Left hindlimb (tissue), 1 donor: ENCODE measurements at regions not wholly inside any gene's neighbourhood (a gene's known extent, or its start where the extent isn't known, plus 50 kb on each side); places are given as distances from the start of the nearest gene placed in this dataset.
"Not testable (repeated sequence)": the region's sequence is repeated elsewhere in the genome, so short reads cannot be mapped to it uniquely, and the experiment has no call there.

ENCODE experiments used
- DNase-seq: peaks from one replicate; pipeline ENCODE4 v3.0.0-alpha.2; 2018

DNA sequence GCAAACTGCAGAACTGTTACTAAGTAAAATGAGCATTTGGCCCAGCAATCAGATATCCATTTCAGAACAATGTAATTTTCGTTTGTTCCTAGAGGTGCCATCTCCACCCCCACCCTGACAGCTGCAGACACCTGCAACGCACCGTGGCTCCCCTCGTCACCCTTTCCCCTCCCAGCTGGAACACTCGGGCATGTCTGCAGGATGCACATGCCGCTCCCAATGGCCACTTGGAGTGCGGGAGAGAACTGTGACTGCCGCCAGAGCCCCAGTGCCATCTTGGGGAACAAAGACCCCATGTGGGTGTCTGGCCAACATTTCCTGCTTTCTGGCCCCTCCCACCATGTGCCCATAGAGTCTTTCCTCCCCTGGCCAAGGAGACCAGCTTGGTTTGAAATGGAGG, 436.2 kb downstream of the PCDH10 start:
- DNase-seq = no peak

DNA sequence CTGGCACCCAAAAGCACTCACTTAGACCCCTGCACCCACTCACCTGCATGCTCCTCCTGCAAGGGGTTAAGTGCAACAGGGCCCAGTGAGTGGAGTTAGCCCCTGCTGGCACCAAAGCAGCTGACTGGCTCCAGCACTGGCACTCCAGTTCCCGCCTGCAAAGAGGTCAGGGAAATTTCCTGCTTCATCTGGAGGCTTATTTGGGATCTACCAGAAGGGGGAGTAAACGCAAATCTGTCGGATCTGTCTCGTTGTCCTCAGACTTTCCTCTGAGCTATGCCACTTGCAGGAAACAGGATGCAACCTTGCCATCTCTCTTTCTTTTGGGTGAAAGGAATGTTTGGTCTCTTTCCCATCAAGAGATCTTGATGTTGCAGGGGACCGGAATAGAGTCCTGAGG, 435.6 kb downstream of the PCDH10 start:
- DNase-seq = no peak

DNA sequence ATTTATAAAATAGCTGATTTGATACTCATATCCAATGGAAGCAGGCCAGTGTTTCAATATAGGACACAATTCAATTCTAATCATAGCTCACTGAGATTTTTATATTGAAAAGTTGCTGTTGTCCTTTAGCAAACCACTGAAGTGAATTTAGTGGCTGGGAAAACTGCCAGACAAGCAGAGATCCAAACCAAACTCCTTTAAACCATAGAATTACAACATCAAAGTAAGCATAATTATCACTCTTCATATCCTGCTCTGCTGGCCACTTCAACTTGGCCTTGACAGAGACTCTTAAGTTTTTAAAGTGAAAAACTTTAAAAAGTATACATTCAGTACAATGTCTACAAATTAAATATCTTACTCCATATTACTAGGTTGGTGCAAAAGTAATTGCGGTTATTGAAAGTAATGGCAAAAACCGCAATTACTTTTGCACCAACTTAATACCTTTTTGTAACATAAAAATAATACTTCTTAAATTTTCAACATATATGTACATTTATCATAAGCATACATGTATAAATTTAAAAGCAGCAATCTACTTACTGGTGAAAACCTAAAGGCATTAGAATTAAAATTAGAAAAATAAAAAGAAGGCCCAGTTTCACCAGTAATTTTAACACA, 433.0 kb downstream of the PCDH10 start:
- no peak for DNase-seq

DNA sequence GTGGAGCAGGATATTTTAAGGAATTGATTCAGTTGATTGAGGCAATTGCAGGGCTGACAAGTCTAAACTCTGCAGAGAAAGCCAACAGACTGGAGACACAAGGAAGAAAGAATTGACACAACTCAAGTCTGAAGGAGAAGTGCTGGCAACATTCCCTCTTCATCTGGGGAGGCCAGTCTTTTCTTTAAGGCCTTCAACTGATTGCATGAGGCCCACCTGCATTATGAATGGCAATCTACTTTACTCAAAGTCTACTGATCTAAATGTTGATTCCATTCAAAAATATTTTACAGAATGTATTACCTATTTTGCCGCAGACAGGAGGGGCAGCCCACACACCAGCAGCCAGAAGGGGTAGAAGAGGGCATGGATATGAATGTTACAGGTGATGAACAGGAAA, 425.2 kb downstream of the PCDH10 start:
- DNase-seq = no peak

DNA sequence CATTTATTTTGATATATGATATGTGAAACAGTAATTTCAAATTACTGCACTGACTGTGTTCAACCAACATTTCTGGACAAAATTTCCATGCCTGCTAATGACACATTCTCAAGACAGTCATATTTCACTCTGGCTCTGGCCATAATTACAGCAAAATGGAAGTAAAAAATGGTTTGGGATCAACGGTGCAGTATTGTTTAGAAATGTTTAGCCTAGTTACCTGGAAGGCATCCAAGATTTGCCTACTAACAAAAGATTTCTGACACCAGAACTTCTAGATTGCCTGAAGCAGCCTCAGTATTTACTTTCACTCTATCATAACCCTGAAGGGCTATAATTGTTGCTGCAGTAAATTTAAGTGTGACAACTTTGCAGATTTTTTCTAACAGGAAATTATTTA, 416.3 kb downstream of the PCDH10 start:
- DNase-seq = no peak

DNA sequence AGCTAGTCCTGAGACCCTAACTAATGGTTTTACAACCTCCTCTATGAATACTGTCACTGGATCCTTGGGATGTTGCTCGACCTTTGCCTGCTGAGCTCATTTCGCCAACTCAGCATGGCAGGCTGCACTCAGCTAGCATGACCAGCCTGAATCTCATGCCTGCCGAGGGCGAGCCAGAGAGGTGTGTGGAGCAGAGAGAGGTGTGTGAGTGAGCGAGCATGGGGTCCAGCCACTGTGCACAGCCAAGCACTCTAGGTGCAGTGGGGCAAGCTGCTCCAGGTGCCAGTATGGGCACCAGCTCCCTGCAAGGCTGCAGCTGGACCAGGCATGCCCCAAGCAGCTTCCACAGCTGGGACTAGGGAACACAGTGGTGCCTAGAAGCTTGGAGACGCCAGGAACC, 410.9 kb downstream of the PCDH10 start:
- DNase-seq = no peak

DNA sequence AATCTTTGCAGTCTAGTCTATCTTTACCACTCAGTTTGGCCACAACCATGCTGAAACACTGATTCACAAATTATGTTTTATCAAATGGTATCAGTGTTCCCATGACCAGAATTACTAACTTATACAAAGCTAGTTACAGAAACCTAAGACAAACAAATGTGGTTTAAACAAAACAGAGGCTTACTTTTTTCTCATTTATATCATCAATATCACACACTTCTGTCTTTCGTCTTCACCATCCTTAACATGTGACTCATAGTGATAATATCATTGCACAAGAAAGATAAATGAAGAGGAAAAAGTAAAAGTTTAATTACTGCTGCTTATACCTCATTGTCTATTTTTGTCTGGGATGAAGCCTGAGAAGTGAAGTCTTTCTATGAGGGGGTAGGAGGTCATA, 406.6 kb downstream of the PCDH10 start:
- DNase-seq = no peak

DNA sequence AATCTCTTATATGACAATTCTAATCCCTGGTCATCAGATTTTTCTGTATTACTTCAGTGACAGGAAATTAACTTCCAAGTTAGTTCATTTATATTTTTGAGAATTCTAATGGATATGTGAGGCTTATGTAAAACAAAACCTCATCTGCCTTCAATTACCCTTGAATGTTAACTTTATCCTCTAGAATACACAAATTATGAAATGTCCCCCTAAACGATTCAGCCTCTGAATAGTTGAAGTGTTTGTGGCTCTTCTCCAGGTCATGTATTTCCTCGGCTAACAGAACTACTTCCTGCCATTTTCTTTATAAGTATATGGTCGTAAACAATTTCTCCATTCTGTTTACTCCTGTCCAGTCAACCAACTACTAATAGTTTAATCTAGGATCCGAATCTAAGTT, 401.3 kb downstream of the PCDH10 start:
- no peak for DNase-seq

DNA sequence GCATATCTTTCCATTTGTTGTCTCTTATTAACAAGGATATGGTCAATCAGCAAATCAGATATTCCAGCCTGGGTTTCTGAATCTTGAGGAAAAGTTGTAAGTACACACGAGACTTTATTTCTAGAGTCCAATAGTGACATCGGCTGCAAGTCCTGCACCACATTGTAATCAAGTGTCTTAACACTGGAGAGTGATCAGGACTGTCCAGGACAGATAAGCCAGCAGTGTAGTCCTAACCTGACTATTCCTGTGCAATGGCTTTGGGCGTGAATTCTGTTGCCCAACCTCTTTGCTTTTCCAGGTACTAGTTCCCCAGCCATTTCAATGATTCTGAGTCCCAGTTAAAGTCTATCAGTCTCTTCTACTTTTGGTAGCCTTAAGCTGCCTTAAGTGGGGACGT, 395.0 kb downstream of the PCDH10 start:
- no peak for DNase-seq

DNA sequence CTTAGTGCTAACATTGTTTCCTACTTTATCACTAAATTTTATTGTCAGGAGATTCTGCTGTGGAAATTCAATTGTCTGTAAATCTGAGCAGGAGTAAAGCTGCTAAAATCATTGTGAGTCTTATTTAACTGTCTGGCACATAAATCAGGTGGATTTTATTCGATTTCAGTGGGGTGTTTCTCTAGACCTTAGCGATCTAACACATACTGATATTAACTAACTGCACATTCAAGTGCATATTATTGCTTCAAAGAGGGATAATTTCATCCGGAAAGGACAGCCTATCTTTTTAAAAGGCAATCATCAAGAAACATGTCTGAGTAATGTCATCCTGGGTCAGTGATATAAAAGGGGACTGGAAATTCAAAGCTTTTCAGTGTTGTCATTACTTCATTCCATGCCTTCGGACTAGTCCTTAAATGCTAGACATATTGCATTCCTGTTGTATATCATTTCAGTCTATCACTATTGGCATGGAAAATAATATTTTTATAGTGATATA, 388.7 kb downstream of the PCDH10 start:
- DNase-seq = no peak

DNA sequence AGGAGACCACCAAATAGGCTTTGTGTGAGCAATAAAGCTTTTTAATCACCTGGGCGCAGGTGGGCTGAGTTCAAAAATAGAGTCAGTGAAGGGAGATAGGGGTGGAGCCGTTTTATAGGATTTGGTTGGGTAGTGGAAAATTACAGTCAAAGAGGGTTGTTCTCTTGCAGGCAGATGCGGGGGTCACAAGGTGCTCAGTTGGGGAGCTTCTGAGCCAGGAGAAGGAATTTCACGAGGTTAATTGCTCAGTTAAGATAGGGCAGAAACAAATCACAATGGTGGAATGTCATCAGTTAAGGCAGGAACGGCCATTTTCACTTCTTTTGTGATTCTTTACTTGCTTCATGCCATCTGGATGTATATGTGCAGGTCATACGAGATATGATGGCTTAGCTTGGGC, 385.1 kb downstream of the PCDH10 start:
- not testable (repeated sequence) for DNase-seq

DNA sequence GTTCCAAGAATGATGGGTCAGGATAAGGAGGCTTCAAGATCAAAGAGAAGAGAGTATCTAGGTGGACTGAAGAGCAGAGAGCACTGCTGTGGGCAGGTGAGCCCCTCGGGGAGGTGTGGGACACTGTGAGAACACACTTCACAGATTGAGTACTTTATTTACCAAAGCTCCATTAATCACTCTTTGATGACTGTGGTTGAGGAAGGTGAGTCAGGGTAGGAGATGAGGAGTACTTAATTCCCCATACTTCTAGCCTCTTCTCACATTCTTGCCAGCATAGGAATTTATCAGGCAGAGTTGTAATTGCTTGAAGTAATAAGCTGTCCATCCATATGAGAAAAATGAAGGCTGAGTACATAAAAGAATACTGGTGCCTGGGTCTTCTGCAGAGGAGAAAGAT, 375.3 kb downstream of the PCDH10 start:
- DNase-seq = no peak

DNA sequence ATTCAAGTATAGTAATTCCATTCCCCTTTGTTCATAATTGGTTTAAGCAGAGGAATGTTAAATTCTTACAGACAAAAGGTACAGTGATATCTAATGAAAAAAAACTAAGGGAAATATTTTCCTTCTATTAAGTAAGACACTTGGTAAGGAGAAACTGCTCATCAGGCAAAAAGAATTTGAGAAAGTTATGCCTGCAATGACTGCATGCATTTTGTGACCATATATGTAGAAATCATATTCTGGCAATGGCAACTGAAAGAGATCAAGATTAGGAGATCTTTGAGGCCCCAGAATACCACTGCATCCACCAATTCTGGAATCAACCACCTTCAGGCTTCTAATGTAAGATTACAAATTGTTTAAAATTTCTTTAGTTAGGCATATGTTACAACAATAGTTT, 364.8 kb downstream of the PCDH10 start:
- DNase-seq = no peak

DNA sequence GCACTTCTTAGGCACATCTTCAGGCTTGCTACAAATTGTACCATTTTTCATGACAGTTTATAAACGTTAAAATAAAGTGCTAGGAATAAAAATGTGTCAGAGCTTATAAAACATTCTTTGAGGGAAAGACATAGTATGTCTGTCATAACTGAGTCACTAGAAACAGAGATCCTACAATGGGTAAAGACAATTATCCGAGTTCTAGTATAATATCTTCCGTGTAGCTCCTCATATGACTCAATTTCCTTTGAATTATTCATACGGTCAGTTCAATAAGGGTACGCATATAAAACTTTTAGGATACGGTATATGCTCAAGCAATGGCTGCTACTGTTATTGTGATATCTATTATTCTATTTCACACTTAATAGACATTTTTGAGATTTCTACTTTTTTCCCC, 349.1 kb downstream of the PCDH10 start:
- DNase-seq = no peak

DNA sequence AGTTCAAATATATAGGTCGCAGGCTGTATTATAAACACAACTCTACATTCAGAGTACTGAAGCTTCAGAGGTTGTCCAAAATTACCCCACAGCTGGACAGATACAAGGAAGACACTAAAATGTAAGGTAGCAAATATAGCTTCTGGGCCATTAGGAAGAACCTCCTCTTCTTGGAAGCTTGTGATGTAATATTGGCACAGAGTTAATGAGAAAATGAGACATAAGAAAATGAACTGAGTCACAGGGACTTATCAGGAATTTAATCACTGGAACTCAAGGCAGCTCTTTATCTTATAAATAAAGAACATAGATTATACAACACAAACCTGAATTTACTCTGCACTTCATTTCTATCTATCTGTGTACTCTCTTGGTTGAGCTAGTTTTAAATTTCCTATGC, 344.7 kb downstream of the PCDH10 start:
- no peak for DNase-seq

DNA sequence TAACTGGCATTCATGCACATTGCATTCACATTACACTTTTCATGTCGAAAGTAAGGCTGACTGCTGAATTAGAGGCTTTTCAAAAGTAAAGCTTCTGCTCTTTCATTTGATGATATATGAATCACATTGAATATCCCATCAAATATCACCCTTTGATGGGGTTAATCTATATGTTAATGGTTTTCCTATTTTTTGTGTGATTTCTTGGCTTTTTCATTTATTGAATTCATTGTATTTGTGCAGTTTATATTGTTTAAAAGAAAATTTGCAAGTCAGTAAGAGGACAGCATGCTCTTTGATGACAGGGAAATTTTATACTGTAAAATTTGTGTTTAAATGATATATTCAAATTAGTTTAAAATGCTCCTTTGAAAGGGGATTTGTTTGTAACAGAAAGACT, 344.1 kb downstream of the PCDH10 start:
- no peak for DNase-seq

DNA sequence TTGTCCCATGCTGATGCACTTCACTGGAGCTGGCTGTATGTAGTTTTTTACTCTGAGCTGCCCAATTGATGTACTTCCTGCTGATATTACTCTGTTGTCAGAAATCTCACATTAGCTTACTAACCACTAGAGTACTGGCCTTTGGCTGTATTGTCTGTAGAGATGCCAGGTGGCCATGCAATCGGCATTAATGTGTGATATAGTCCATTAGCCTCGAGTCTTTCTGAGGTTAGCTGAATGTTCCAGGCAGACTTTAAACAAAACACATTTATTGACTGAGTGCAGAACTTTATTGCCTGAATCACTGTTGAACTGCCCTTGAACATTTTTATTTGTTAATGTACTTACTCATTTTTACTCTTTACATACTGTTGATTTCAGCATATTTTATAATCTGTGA, 335.2 kb downstream of the PCDH10 start:
- DNase-seq = no peak

DNA sequence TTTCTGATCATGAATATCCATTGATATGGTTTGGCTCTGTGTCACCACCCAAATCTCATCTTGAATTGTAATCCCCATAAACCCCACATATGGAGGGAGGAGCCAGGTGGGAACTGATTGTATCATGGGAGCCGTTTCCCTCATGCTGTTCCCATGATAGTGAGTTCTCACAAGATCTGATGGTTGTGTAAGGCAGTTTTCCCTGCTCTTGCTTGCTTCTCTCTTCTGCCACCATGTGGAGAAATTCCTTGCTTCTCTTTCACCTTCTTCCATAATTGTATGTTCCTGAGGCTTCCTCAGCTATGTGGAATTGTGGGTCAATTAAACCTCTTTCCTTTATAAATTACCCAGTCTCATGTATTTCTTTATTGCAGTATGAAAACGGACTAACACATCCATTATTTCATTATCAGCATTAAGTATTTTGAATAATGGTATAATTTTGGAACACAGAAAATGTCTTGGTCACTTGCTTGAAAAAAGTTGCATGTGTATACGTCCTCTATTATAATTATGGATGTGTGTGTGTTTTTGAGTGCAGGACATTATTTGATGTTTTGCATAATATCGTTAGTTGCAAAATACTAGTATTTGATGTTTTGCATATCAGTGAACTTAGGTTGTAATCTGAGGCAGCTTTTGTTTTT, 334.6 kb downstream of the PCDH10 start:
- DNase-seq = no peak

DNA sequence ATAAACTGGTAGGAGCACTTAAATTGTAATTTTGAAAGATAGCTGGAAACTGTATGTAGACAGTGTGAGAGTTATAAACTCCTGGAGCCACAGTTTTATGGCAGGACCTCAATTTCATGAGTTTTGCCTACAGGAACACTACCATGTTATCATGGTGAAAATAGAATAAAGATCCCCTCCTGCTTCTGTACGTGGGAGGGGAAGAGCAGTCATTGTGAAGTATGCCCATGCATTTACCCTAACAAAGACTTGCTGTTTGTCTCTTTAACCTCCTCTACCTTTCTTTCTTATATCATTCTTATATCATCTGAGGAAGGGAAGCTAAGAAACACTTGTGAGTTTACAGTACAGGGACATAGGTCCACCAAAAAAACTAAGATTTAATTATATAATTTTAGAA, 327.0 kb downstream of the PCDH10 start:
- no peak for DNase-seq

DNA sequence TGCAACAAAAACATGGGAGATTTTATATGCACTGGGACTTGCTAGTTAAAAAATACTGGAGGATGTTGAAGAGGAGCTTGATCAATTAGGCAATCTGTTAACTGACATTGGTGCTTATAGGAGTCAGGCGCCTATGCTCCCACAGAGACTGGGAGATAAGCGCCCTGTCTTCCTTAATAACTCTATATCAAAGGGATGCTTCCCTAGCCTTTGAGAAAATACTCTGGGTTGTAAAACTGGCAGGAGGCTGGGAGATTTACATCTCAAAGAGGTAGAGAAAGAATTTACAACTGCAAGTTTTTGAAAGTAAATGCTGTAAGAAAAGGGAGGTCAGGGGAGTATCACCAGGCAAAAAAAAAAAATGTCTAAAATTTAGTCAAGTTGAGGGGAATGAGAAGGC, 325.4 kb downstream of the PCDH10 start:
- DNase-seq = no peak

DNA sequence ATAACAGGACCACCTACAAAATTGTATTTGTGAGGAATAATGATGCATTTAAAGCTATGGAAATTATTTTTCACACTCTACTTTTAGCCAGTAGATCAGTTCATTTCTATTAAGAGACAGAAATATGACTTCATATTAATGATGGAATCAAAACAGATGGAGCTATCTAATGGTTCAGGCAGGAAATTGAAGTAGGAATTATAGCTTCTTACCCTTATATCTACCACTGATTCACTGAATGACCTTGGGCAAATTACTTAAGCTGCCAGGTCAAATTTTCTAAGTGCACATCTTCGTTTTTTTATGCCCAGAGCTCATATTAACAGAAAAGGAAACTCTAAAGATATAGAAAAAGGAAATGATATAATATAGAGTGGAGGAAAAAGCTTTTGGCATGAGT, 323.1 kb downstream of the PCDH10 start:
- DNase-seq = no peak

DNA sequence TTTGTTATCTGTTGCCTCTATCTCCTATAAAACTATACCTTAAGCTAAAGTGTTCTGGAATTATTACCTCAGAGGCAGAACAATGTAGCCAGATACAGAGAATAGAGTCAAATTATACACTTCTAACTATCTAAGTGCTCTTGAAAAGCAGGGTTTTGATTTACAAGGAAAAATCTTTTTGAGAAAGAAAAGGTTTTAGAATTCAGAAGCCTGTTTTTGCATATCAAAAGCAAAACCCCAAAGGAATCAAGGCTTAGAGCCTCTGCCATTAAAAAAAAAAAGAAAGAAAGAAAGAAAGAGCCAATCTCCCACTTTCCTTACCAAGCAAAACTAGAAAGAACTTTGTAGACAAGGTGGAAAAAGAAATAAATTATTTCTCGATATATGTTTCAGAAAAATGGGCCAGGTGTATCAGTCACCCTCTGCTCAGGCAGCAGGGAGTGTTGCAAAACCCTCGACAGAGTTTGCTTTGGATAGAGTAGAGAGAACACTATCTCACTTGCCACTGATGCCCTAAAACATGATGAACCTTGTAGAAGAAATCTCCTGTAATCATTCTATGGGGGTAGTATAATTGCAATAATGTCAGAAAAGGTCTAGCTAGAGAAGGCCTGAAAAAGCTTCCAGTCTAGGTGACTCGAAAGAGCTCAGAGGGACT, 318.3 kb downstream of the PCDH10 start:
- DNase-seq = no peak

DNA sequence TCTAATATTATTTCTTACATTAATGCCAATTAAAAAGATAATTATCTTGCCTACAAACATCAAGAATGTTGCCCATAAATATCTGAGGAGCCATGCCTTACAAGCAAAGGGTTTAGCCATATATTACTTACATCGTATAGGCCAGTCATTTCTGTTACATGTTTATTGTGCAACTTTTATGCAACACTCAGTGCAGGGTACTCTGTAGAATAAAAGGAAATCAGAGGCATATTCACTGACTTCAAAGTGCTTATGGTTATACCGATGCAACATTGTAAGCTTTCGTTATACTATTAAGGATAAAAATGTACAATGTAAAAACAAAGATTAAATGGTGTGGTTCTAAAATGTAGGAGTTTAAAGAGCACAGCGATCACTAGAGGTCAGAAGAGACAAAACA, 315.9 kb downstream of the PCDH10 start:
- no peak for DNase-seq

DNA sequence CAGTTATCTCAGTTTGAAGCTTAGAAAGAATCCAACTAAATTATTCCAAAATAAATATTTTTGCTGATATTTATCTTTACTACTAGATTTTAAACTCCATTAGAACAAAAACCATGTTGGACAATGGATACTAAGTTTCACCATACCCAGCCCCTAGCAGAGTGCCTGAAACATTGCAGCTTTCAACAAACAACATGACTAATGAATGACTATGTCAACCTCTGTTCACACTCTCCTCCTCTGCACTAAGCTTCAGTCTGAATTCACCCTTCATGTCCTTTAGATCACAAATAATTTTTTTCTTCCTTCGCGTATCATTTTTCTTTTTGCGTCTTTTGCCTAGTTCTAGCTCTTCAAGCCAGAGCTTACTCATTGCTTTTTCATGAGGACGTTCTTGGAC, 315.2 kb downstream of the PCDH10 start:
- DNase-seq = no peak

DNA sequence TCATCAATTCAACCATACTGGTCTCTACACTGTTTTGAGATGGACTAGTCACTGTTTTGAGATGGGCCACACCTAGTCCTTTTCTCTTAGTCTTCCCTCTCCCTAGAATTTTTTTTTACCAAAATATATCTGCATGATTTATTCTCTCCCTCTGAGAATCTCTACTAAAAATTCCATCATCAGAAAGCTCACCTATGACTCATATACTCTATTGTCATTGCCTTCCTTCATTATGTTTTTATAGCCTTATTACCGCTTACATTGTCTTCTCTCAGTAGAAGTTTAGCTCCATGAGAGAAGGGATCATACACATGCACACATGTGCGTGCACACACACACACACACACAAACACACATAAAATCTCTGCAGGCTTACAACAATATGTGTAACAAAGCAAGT, 303.6 kb downstream of the PCDH10 start:
- DNase-seq = no peak
